ENCODE measurements at regions not wholly inside any gene's neighbourhood (a gene's known extent, or its start where the extent isn't known, plus 50 kb on each side); places are given as distances from the start of the nearest gene placed in this dataset.

DNA sequence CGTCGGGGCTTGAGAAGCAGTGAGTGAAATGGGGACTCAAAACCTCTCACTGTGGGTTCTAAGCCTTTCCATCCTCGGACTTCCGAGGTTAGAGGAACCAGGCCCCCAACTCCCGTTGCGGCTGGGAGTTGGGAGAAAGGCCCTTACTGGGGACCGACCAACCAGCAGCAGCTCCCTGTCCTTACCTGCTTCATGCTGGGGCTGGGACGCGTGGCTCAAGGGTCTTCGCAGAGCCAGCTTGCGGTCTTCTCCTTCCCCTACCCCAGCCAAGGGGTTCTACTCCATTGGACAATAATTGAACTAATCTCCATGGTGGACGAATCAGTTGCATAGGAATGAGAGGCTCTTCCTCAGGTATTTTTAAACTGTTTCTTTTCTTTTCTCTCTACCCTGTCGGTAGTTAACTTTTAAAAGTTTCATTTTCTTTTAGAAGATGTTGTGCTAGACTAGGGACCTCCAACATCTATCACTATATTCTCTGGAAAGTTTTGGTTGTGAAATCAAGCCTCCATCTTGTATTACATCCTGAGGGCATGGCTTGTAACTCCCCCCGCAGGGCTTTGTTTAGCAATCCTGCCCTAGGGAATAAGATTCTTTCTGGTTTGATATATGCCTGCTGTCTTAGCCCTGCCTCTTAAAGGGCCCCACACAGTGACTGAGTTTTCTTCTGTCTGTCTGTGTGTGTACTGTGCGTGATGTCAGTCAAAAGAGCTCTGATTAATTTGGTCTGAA lies 1027.1 kb upstream of the PCDH9 start:
- ChIA-PET POLR2A (no interaction called here), CTCF (no interaction called here)

DNA sequence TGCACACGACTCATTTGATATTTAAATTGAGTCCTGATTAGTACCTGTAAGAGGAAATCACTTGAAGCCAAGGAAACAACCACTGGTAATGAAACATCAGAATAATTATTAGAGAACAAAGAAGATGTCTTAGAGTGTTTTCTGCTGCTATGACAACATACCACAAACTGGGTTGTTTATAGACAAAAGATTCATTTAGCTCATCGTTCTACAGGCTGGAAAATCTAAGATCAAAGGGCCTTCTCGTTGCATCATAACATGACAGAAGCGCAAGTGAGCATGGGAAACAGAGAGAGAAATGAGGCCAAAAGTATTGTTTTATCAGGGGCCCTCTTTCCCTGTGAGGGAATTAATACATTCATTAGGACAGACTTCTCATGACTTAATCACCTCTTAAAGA lies 1024.0 kb upstream of the PCDH9 start:
- CTCF ChIA-PET, result no interaction called here
- POLR2A ChIA-PET, result no interaction called here

DNA sequence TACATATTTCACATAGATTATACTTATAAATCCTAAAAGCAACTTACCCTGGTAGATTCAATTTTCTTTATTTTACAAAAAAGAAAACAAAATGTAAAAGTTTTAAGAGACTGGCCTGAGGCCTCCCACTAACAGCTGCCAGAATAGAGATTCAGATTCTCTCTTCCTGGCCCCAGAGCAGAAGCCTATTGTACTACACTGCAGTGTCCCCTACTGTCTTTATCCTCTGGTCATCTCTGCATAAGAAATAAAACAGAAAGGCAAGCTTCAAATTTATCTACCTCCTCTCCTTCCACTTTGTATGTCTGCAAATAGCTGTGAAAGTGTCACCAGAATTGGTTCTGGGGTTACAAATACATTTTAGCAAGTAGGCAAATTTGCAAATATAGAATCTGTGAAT lies 1004.1 kb upstream of the PCDH9 start:
- POLR2A ChIA-PET, result no interaction called here
- CTCF ChIA-PET, result no interaction called here

DNA sequence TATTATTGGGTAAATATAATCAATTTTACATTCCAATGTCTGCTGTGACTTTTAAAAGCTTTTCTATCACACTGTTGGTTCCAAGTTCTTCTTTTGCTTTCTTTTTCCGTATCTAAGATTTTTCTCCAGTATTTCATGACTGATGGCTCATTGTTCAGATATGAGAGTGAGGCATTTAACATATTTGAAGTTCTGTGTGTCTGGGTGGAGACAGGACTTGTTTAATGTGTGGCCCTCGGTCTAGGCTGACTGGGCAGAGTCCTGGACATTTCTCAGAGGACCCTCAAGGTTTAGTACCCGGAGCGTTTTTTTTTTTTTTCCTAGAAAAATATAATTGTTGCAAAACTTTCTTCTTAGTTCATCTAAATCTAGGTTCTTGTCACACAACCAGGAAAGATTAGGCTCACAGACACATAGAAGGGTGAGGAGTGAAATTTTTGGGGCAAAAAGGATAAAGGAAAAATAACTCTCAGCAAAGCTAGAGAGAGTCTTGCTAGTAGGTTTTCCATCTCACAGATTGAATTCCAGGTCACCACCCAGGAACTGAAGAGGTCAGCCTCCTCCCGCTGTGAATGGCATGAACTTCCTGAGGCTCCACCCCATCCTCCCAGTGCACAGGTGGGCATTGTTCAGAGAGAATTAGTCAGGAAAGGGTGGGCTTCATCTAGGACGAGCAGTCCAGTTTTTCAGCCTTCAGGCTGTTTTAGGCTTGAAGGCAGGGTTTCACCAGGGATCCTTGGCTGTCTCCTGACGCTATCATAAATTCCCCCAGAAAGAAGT lies 1002.4 kb upstream of the PCDH9 start:
- ChIA-PET CTCF (no interaction called here), POLR2A (no interaction called here)

DNA sequence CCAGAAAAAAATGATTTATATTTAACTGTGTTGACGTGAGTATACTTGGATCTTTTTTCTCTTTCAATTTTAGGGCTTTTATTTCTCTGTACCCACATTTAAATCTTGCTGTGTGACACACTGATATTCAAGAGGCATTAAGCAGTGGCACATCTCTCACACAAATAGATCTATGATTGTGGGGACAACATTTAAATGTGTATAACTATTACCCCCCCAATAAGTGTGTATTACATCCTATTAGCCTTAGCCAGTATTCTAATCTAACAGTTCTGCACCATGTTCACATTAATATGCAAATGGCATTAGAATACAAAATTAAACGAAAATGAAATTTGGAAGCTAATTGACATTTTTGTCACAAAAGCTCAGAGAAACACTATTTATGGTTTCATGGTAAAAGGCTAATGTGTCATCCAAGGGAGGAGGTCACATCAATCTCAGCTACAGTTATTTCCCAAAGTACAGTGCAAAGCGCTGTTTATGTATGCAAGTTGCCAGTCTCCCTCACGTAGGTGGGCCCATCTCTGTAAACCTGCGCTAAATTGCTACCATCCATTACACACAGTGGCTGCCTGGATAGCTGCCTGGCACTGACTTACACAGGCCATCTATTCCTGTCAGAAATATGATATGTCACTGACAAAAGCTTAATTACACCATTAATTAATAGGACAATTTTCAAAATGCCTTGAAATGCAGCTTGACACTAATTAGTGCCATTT lies 984.7 kb upstream of the PCDH9 start:
- ChIA-PET CTCF (no interaction called here), POLR2A (no interaction called here)

DNA sequence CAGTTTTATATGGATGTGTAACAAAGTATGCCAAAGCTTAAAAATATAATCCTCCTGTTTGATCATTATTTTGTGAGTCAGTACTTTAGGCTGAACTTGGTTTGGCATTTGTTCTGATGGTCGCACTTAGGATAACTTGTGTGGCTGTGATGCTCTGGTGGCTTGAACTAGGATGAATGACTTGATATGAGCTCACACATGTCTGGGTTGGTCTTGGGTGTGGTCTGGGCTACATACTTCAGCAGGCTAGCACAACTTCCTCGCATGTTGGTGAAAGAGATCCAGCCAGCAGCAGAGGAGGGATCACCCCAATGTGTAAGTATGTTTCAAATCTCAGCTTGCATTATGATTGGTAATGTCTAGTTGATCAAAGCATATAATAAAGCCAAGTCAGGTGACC lies 969.1 kb upstream of the PCDH9 start:
- CTCF ChIA-PET, result no interaction called here
- POLR2A ChIA-PET, result no interaction called here

DNA sequence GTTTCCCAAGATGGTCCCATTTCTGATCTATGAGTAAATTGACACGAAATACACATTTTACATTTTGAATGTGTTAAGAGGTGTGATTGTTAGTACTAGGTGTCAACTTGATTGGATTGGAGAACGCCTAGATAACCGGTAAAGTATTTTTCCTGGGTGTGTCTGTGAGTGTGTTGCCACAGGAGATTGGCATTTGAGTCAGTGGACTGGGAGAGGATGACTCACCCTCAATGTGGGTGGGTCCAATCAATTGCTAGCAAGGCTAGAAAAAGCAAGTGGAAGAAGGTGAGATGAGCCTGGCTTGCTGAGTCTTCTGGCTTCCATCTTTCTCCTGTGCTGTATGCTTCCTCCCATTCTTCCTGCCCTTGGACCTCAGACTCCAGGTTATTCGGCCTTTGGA lies 960.7 kb upstream of the PCDH9 start:
- POLR2A ChIA-PET, result no interaction called here
- CTCF ChIA-PET, result no interaction called here

DNA sequence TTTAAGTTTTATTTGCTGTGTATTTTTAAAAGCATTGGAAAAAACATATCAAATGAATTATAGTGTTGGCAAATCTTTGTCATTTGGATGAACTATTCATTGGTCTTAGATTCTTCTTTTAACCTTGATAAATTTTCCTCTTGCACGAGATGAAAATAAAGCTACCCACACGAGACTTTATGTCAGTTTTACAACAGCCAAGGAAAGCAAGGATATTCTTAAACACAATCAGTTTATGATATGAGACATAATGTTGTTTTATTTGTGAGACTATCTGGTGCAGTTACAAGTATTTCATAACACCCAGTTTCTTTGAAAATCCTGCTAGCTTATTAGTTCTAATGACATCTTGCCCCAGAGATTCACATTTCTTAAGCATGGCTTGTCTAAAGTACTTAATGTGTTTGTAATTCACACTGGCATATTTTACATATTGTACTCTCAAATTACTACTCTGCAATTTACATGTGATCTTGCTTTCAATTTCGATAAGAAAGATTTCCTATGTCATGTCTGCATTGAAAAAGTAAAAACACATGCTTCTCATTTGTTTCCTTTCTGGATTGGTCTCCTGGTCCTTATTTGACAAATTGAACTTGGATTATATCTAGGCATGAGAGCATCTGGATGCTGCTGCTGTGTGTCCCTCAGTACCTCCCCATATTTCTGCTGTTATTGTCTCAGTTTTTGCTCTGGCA lies 955.5 kb upstream of the PCDH9 start:
- ChIA-PET POLR2A (no interaction called here), CTCF (no interaction called here)

DNA sequence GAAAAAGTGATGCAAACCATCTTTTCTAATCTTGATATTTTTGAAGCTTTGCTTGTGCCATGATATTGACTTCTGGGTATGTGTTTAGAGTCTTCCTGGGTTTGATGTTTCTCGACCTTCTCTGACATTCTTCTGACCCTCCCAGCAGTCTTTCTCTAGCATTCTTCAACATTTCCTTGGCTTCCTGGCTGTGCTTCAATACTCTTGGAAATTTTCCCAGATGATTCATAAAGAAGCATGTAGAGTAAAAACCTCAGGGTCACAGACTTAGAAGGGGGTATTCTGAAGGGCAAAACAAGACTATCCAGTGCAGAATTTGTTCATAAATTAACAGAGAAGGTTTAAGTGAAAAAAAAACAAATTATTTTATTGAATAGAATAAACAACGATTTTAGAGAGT lies 946.3 kb upstream of the PCDH9 start:
- ChIA-PET POLR2A (no interaction called here), CTCF (no interaction called here)

DNA sequence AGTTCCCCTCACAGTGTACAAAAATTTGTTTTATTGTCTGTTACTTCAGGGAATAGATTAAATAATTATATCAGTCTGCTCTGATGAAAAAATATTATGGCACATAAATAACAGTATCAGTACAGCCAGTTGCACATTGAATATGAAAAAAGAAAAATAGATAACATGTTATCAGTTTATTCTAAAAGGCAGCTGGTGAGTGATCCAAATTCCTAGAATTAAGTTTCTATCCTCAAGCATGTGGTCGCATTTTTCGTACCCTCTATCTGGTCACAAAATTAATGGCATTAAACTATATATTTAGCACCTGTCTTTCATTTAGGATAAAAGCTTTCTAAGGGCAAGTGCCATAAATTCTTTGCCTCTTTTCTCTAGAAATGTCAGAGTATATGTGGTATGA lies 944.8 kb upstream of the PCDH9 start:
- CTCF ChIA-PET, result no interaction called here
- POLR2A ChIA-PET, result no interaction called here

DNA sequence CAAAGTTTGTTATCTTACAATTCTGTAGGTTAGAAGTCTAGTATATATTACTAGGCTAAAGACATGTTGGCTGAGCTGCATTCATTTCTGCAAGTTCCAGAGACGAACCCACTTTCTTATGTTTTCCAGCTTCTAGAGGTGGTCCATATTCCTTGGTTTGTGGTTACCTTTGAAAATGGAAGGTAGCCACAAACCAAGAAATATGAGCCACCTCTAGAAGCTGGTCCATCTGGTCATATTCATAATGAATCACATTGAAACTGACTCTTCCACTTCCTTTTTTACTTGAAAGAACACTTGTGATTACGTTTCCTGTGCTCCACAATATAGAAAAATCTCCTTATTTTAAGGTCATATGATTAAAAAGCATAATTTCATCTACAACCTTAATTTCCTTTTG lies 943.0 kb upstream of the PCDH9 start:
- CTCF ChIA-PET, result no interaction called here
- POLR2A ChIA-PET, result no interaction called here

DNA sequence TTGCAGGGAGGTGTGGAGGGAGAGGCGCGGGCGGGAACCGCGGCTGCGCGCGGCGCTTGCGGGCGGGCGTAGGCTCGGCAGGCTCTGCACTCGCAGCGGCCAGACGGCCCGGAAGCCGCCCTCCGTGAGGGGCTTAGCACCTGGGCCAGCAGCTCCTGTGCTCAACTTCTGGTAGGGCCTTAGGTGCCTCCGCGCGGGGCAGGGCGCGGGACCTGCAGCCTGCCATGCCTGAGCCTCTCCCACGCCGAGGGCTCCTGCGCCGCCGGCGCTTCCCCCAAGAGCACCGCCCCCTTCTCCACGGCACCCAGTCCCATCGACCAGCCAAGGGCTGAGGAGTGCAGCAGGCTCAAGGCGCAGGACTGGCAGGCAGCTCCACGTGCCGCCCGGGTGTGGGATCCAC lies 940.8 kb upstream of the PCDH9 start:
- CTCF ChIA-PET, result no interaction called here
- POLR2A ChIA-PET, result no interaction called here

DNA sequence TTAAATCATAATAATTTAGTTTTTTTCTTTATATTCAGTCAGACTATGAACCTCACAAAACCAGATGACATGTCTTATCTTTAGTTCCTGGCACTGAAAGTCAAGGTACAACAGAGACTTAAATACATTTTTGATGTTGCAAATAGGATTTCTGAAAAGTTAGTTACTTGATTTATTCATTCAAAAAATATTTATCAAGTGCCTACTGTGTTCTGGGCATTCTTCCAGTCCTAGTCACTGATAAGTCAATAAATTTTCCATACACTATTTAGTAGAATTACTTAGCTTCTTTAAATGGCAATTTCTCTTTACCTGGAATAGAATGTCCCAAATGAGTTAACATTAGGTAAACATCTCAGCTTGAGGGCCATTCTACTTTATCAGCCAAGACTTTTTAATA lies 938.3 kb upstream of the PCDH9 start:
- CTCF ChIA-PET, result no interaction called here
- POLR2A ChIA-PET, result no interaction called here

DNA sequence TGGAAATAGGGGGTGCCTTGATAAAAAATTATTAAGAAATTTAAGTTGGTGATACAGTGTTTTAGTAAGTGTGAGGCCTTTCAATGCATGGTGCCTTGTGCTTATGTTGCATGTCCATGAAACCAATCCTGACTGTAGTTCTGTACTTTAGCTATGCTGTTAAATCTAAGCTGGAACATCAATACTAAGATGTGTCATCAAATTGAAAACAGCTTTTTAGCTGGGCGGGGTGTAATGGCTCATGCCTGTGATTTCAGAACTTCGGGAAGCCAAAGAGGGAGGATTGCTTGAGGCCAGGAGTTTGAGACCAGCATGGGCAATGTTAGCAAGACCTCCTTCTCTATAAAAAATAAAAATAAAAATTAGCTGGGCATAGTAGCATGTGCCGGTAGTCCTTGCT lies 930.3 kb upstream of the PCDH9 start:
- ChIA-PET POLR2A (no interaction called here), CTCF (no interaction called here)

DNA sequence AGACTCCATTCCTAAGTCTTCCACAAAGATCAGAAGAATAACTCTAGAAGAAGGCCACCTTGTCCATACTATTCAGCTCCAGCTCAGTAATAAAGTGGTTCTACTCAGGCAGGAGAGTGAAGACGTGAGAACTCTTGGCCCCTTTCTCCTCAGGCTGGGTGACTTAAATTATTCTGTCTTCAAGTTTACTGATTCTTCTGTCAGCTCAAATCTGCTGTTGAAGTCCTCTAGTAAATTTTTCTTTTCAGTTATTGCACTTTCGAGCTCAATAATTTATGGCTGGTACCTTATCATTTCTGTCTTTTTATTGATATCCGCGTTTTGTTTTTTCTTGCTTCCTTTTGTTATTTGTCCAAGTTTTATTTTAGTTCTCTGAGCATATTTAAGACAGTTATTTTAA lies 922.3 kb upstream of the PCDH9 start:
- POLR2A ChIA-PET, result no interaction called here

DNA sequence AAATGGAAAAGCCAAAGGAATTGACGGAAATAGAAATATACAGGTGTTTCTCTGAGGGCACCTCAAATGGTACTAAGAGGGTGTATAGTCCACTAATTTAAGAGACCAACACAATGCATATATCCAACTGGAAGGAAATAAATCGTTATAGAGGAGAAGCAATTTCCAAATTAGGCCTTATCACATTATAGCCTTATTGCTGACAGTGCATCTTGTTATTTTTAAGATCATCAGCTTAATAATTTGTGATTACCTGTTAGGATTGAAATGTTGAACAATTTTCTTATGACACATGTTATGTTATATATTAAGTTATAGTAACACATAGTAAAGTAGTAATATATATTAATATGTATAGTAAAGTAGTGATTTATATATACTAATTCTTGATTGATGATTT lies 915.7 kb upstream of the PCDH9 start:
- CTCF ChIA-PET, result no interaction called here
- POLR2A ChIA-PET, result no interaction called here

More for the DNA sequence above, 922.3 kb upstream of the PCDH9 start:
- CTCF ChIA-PET, result no interaction called here

DNA sequence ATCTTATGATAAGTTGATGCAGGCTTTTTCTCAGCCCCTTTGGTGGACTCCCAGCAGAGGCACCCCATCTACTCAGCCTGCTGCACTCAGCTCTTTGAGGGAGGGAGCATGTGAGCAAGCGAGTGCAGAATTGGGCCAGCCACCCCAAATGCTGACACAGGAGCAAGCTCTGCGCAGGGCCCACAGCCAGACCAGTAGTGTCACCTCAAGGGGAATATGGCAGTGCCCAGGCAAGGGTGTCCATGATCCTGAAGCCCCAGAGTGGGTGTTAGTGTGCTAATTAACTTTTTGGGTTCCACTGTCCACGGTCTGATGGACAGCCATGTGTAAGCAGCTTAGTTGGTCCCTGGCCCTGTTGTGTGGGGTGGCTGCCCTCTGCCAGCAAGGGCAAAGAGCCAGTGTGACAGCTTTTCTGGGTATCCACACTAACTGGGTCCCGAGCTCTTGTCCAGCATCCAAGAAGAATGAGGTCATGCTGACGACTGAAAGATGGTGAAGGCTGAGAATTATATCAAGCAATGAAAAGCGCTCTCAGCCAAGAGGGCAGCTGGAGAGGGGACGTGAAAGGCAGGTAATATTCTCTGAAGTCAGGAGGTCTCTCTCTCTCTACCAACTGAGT lies 898.3 kb upstream of the PCDH9 start:
- ChIA-PET CTCF (no interaction called here), POLR2A (no interaction called here)

DNA sequence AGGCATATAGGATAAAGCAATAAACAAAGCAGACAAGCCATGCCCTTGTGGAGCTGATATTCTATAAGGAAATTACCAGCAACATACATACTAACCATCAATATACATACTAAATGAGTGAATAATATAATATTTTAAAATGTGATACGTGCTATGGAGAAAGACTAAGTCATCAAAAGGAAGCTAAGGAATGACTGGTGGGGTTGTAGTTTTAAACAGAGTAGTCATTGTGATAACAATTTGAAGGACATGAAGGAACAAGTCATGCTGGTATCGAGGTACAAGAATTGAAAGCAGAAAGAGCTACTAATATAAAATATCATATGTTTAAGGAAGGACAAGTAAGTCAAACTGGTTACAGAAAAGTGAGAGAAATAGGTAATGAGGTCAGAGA lies 894.9 kb upstream of the PCDH9 start:
- POLR2A ChIA-PET, result no interaction called here
- CTCF ChIA-PET, result no interaction called here

DNA sequence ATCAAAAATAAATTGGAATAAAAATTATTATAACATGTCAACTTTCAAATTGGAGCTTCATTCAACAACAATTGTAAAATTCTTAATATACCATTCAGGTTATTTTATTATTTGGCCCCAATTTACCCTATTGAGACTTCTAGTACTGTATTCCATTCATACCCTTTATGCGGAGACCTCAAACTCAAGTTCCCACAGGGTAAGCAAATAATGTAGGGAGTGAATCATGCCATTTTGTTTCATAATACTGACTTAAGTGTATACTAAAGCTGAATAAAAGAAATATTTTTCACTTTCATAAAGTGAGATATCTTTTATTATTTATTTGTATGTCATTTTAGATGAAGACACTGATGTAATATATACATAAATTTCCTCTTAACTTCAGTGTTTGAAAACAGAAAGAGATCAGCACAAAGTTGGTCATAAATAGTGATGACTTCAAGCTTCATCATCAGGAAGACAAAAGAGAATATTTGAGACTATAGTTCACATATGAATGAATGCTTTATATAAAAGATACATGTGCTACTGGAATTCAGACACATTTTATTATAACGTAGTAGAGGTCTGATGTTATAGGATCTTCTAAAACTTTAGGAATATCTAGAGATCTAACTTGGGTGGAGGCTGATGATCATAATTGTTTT lies 894.4 kb upstream of the PCDH9 start:
- CTCF ChIA-PET, result no interaction called here
- POLR2A ChIA-PET, result no interaction called here

DNA sequence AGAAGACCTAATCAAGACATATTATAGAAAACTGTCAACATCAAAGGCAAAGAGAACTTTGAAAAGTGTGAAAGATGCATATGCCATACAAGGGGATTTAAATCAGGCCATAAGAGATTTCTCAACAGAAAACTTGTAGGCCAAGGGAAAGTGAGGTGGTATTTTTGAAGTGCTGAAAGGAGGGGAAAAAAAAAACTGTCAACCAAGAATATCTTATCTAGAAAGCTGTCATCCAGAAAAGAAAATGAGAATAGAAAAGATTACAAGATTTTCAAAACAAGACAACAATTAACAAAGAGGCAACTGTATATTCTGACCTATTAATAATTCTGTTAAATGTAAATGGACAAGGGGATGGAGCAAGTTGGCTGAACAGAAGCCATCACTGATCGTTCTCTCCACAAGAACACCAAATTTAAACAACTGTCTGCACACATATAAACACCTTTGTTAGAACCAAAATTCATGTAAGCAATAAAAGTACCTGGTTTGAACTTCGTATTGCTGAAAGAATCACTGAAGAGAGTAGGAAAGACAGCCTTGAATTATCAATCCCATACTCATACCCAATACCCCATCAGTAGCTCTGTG lies 880.1 kb upstream of the PCDH9 start:
- ChIA-PET CTCF (no interaction called here), POLR2A (no interaction called here)
